Astrocyte (in vitro differentiated cells and primary cell): ENCODE measurements at regions not wholly inside any gene's neighbourhood (a gene's known extent, or its start where the extent isn't known, plus 50 kb on each side); places are given as distances from the start of the nearest gene placed in this dataset.

Experiments
- EZH2 ChIP-seq: IDR thresholded peaks from 2 replicates; pipeline ENCODE4 v1.6.1; 2012; ENCODE audit warnings: mild to moderate bottlenecking, low read length, inconsistent platforms; ENCODE audit not compliant: insufficient read depth
- TF ChIP-seq, protein P1 (sequence below): IDR thresholded peaks from 2 replicates; pipeline ENCODE4 v1.5.1; 2011; ENCODE audit warnings: low read depth, mild to moderate bottlenecking, inconsistent platforms, low read length, moderate library complexity; ENCODE audit not compliant: insufficient read depth

GRCh38 chr3:107206141-107206540, 171.1 kb upstream of the CCDC54 start:
- TF ChIP-seq, protein P1, sequence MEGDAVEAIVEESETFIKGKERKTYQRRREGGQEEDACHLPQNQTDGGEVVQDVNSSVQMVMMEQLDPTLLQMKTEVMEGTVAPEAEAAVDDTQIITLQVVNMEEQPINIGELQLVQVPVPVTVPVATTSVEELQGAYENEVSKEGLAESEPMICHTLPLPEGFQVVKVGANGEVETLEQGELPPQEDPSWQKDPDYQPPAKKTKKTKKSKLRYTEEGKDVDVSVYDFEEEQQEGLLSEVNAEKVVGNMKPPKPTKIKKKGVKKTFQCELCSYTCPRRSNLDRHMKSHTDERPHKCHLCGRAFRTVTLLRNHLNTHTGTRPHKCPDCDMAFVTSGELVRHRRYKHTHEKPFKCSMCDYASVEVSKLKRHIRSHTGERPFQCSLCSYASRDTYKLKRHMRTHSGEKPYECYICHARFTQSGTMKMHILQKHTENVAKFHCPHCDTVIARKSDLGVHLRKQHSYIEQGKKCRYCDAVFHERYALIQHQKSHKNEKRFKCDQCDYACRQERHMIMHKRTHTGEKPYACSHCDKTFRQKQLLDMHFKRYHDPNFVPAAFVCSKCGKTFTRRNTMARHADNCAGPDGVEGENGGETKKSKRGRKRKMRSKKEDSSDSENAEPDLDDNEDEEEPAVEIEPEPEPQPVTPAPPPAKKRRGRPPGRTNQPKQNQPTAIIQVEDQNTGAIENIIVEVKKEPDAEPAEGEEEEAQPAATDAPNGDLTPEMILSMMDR, result peak; percentile 73
- no peak for TF ChIP-seq EZH2
